Fibroblast of mammary gland (primary cell): ENCODE measurements at regions not wholly inside any gene's neighbourhood (a gene's known extent, or its start where the extent isn't known, plus 50 kb on each side); places are given as distances from the start of the nearest gene placed in this dataset.

Experiments used
- DNase-seq: peaks from one replicate; pipeline ENCODE4 v3.0.0-alpha.2; 2010; ENCODE audit warnings: low read depth
- H3K4me3 ChIP-seq: 2 replicates; pipeline ENCODE4 v1.5.1; 2011; ENCODE audit warnings: low read depth, mild to moderate bottlenecking, low read length, moderate library complexity; ENCODE audit not compliant: control insufficient read depth
- TF ChIP-seq, protein P1 (sequence below): conservative IDR thresholded peaks from 2 replicates; pipeline ENCODE4 v1.5.1; 2011; ENCODE audit warnings: low read depth, low read length, inconsistent platforms; ENCODE audit not compliant: control insufficient read depth, insufficient read depth

DNA sequence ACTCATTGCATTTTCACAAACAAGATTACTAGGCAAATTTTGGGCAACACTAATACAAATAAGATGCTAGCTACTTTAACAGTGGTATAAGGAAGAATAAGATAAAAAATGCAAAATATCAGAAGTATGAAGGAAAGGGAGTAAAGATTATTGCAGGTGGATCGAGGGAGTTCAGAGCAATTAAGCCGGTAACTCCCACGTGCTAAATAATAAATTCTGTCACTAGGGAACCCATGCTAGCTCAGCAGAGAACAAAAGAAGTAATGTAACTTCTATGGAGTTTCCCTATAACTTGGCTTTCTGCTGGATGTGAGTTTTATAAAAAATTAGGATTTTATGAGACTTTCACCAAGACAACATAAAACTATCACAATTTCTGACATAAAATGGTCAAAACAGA lies 470.5 kb upstream of the RGS18 start:
- DNase-seq: no peak
- H3K4me3 ChIP-seq: no peak overlapping the region
- TF ChIP-seq, protein P1, sequence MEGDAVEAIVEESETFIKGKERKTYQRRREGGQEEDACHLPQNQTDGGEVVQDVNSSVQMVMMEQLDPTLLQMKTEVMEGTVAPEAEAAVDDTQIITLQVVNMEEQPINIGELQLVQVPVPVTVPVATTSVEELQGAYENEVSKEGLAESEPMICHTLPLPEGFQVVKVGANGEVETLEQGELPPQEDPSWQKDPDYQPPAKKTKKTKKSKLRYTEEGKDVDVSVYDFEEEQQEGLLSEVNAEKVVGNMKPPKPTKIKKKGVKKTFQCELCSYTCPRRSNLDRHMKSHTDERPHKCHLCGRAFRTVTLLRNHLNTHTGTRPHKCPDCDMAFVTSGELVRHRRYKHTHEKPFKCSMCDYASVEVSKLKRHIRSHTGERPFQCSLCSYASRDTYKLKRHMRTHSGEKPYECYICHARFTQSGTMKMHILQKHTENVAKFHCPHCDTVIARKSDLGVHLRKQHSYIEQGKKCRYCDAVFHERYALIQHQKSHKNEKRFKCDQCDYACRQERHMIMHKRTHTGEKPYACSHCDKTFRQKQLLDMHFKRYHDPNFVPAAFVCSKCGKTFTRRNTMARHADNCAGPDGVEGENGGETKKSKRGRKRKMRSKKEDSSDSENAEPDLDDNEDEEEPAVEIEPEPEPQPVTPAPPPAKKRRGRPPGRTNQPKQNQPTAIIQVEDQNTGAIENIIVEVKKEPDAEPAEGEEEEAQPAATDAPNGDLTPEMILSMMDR: no peak

GRCh38 chr1:191690931-191691330 lies 467.3 kb upstream of the RGS18 start:
- no peak overlapping the region for H3K4me3 ChIP-seq
- TF ChIP-seq, protein P1: no peak
- DNase-seq: no peak

GRCh38 chr1:191693797-191694196 lies 464.5 kb upstream of the RGS18 start:
- TF ChIP-seq, protein P1: no peak
- no peak for DNase-seq
- H3K4me3 ChIP-seq: no peak overlapping the region

GRCh38 chr1:191695865-191696264 lies 462.4 kb upstream of the RGS18 start:
- H3K4me3 ChIP-seq: no peak overlapping the region
- TF ChIP-seq, protein P1: no peak
- peak; percentile 0 for DNase-seq

DNA sequence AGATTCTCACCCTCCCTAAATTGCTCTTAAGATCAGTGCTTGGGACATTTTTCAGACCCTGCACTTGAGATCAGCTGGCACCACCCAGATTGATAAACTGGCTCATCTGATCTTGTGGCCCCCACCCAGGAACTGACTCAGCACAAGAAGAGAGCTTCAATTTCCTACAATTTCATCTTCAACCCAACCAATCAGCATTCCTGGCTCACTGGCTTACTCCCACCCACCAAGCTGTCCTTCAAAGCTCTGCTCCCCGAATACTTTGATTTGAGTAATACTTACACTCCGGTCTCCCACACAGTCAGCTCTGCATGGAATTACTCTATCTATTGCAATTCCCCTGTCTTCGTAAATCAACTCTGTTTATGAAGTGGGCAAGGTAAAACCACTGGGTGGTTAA lies 461.9 kb upstream of the RGS18 start:
- H3K4me3 ChIP-seq: no peak overlapping the region
- TF ChIP-seq, protein P1: no peak
- DNase-seq: no peak

GRCh38 chr1:191697556-191697955 lies 460.7 kb upstream of the RGS18 start:
- no peak for DNase-seq
- H3K4me3 ChIP-seq: no peak overlapping the region
- TF ChIP-seq, protein P1: no peak

- no peak for DNase-seq
- no peak overlapping the region for H3K4me3 ChIP-seq
- TF ChIP-seq, protein P1: no peak
Observed at GRCh38 chr1:191698246-191698645, 460.0 kb upstream of the RGS18 start.
